MCF 10A (cell line): ENCODE measurements at regions not wholly inside any gene's neighbourhood (a gene's known extent, or its start where the extent isn't known, plus 50 kb on each side); places are given as distances from the start of the nearest gene placed in this dataset.
A peak's percentile ranks its signal among the peaks of the same experiment; 100 is the strongest.

Experiments used
- BruUV-seq: library from RNA; stranded (reverse); fragments of 400-500 nt; replicated peaks from 2 replicates; lab custom pipeline; 2021; lab: Mats Ljungman, UMichigan
- CTCF ChIA-PET: fragments of 300-600 bp; sonication (Branson Sonifier 250); formaldehyde crosslinking; extraction: SDS; loops from one replicate; lab custom pipeline; 2021; ENCODE audit warnings: antibody characterized with exemption, inconsistent platforms; lab: Yijun Ruan, JAX
- POLR2A ChIA-PET: fragments of 300-600, 350-650 bp; sonication (Branson Sonifier 250); formaldehyde crosslinking; extraction: SDS; loops from one replicate; lab custom pipeline; 2020; ENCODE audit warnings: antibody characterized with exemption, inconsistent platforms; lab: Yijun Ruan, JAX
- DNase-seq: peaks from one replicate; pipeline ENCODE4 v3.0.0-alpha.2; 2018; ENCODE audit not compliant: unreplicated experiment
- H3K27ac Mint-ChIP-seq: one replicate; pipeline ENCODE4 v1.8.0; 2022; ENCODE audit warnings: mild to moderate bottlenecking, low read depth, mixed read lengths; ENCODE audit not compliant: unreplicated experiment
- H3K27me3 Mint-ChIP-seq: one replicate; pipeline ENCODE4 v1.8.0; 2022; ENCODE audit warnings: mixed read lengths; ENCODE audit not compliant: insufficient read depth, unreplicated experiment
- H3K36me3 Mint-ChIP-seq: one replicate; pipeline ENCODE4 v1.8.0; 2022; ENCODE audit warnings: mild to moderate bottlenecking, moderate library complexity, mixed read lengths; ENCODE audit not compliant: insufficient read depth, unreplicated experiment
- H3K4me1 Mint-ChIP-seq: one replicate; pipeline ENCODE4 v1.8.0; 2022; ENCODE audit warnings: mixed read lengths; ENCODE audit not compliant: insufficient read depth, unreplicated experiment
- H3K4me3 Mint-ChIP-seq: one replicate; pipeline ENCODE4 v1.8.0; 2022; ENCODE audit warnings: mild to moderate bottlenecking, moderate library complexity, mixed read lengths; ENCODE audit not compliant: unreplicated experiment
- H3K9me3 Mint-ChIP-seq: one replicate; pipeline ENCODE4 v1.8.0; 2022; ENCODE audit warnings: mixed read lengths; ENCODE audit not compliant: unreplicated experiment
- CTCF ChIP-seq: fragments of 200-600 bp; IDR thresholded peaks from one replicate; pipeline ENCODE4 v1.8.0; 2022; ENCODE audit warnings: antibody characterized with exemption, mild to moderate bottlenecking; ENCODE audit not compliant: unreplicated experiment
- intact Hi-C: fragments of 100-400 bp; cut with micrococcal nuclease; formaldehyde crosslinking; loops from 2 replicates; pipeline ENCODE4 v1.14.1; 2022

DNA sequence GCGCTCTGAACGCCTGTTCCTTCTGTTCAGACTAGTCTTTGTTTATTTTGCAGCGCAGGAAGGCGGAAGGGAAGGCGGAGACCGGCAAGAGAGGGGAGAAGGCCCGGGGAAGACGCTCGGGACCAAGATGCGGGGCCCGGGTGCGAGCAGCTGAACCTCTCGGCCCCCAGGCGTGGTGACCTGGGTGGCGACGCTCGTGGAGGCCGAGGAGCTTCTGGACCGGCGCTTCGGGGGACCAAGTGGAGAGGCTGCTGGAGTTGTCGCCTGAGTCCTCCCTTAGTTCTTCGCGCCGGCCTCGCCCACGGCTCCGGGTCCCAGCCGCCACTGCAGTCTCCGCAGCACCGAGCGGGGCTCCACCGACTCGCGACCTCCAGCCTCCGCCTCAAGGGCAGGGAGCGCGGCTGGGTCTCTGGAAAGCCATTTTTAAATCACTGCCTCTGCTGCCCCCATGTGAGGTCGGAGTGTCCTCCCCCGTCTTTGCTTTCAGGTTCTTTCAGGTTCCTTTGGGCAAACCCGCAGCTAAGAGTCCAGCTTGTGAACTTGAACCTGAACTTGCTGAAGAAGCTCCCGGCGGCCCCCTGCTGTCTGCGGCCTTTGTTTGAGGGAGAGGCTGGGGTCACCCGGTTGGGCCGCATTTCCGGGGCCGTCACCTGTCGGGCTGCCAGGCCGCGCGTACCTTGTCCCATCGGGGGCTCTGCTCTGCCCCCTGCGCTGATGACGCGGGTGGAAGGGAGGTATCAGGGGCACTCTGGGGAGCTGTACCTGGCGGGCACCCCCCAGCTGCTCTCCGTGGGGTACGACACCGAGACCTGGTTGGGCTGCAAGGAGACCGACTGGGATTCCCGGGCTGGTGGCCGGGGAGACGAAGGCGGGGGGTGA is 136.0 kb downstream of the KIF20B start:
- CTCF ChIA-PET: no interaction called here
- BruUV-seq: no TSS peak

GRCh38 chr10:89838044-89838615 is 136.7 kb downstream of the KIF20B start:
- Mint-ChIP-seq H3K9me3 (no peaks in the 10 kb centered on the region), H3K27ac (no peak overlapping the region), H3K4me3 (no peak overlapping the region), H3K36me3 (no peaks in the 10 kb centered on the region), H3K27me3 (no peaks in the 10 kb centered on the region), H3K4me1 (no peaks in the 10 kb centered on the region)
- ChIA-PET CTCF (no interaction called here), POLR2A (no interaction called here)
- BruUV-seq: no TSS peak
- no peak for DNase-seq
- no peak for TF ChIP-seq CTCF
- intact Hi-C loops: no loop called here

More for the DNA sequence above, 136.0 kb downstream of the KIF20B start:
- Mint-ChIP-seq H3K4me3 (no peak overlapping the region), H3K9me3 (no peaks in the 10 kb centered on the region), H3K36me3 (no peaks in the 10 kb centered on the region), H3K4me1 (no peaks in the 10 kb centered on the region), H3K27ac (no peak overlapping the region), H3K27me3 (no peaks in the 10 kb centered on the region)
- no peak for TF ChIP-seq CTCF
- intact Hi-C loops: no loop called here
- DNase-seq: no peak
- POLR2A ChIA-PET: no interaction called here

DNA sequence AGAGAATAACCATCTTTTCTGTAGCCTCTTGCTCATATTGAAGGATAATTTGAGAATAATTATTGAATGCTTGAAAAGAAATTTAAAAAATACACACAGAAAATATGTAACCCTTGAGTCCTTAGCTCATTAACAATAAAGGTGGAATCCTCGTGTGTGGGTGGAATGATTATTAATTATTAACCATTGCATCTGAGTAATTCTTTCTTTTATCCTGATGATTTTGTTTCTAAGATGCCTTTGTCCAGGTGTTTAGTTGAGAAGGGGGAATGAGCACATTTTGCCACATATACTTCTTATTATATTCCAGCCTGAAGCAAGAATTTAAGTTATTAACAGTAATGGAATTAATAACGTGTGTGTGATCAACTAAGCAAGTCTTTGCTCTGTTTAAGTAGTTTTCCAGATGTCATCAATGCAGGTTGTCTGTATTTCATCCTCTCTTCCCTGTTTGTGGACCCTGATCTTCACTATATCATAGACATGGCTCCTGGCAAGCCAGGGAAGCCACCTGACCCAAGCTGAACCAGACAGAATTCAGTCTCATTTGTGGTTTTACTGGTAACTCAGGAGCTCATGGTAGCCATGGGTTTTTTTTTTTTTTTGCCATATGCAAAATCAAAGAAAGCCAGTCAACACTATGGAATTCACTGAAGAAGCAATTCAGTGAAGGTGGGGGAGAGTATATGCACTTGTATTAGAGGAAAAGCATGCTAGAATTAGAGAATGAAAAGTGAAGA is 144.3 kb downstream of the KIF20B start:
- H3K36me3 Mint-ChIP-seq: no peaks in the 10 kb centered on the region
- H3K4me1 Mint-ChIP-seq: peaks cover 9% of the 10 kb centered on the region
- no TSS peak for BruUV-seq
- H3K4me3 Mint-ChIP-seq: no peak overlapping the region
- TF ChIP-seq CTCF: no peak
- H3K27me3 Mint-ChIP-seq: no peaks in the 10 kb centered on the region
- DNase-seq: peak; percentile 19
- H3K27ac Mint-ChIP-seq: no peak overlapping the region
- POLR2A ChIA-PET: interaction anchor here (1.0 kb wide), 3 partner anchors 8 to 19 kb away, joined by 3 to 4 read pairs (median 4); no protein-coding TSS in a partner anchor
- peaks cover 9% of the 10 kb centered on the region for H3K9me3 Mint-ChIP-seq
- CTCF ChIA-PET: interaction anchor here (0.6 to 1.2 kb wide), 5 partner anchors 10 to 1564 kb away, joined by 3 to 7 read pairs (median 4); no protein-coding TSS in a partner anchor
- intact Hi-C loops: no loop called here

DNA sequence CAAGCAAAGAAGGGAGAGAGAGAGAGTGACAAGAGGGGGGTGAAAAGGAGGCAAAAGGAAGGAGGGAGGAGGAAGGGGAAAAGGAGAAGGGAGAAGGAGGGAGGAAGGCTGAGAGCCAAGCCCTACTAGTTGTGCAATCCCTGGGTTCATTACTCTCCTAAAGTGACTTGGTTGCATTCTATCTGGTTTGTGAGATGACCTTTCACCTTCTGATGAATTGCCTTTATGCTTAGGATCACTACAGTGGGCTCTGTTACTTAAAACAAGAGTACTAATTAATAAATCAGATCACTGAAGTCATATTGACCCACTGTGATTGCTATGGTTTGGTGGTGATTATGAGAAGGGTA is 144.9 kb downstream of the KIF20B start:
- POLR2A ChIA-PET: interaction anchor here (0.8 to 1.0 kb wide), 2 partner anchors 20 to 75 kb away, joined by 3 to 4 read pairs; no protein-coding TSS in a partner anchor
- H3K9me3 Mint-ChIP-seq: peaks cover 9% of the 10 kb centered on the region
- H3K36me3 Mint-ChIP-seq: no peaks in the 10 kb centered on the region
- DNase-seq: peak; percentile 15
- H3K4me3 Mint-ChIP-seq: no peak overlapping the region
- no peaks in the 10 kb centered on the region for H3K27me3 Mint-ChIP-seq
- TF ChIP-seq CTCF: no peak
- BruUV-seq: no TSS peak
- CTCF ChIA-PET: interaction anchor here (0.6 to 1.2 kb wide), 4 partner anchors 11 to 131 kb away, joined by 3 to 7 read pairs (median 4); no protein-coding TSS in a partner anchor
- no peak overlapping the region for H3K27ac Mint-ChIP-seq
- H3K4me1 Mint-ChIP-seq: peaks cover 9% of the 10 kb centered on the region
- intact Hi-C loops: no loop called here
